ENCODE measurements at regions not wholly inside any gene's neighbourhood (a gene's known extent, or its start where the extent isn't known, plus 50 kb on each side); places are given as distances from the start of the nearest gene placed in this dataset.

- no peak overlapping the region for H3K27ac ChIP-seq
These were observed 127.6 kb downstream of the TTLL2 start for GRCh38 chr6:167452338-167453081.

GRCh38 chr6:167453082-167453446 lies 128.2 kb downstream of the TTLL2 start:
- Histone ChIP-seq H3K27me3 (peaks cover 15% of the 10 kb centered on the region), H3K9me3 (no peaks in the 10 kb centered on the region), H3K4me3 (no peak overlapping the region), H3K4me1 (no peaks in the 10 kb centered on the region), H3K36me3 (no peaks in the 10 kb centered on the region), H3K27ac (no peak overlapping the region)
- TF ChIP-seq POLR2A (IDR thresholded peaks at IDR 0.05) (no peak), CTCF (IDR thresholded peaks at IDR 0.05) (no peak), EP300 (IDR thresholded peaks at IDR 0.05) (no peak), POLR2AphosphoS5 (IDR thresholded peaks at IDR 0.05) (no peak)
- ATAC-seq: no peak
- WGBS, 2 donors (ENCODE audit: low coverage in 1 of 2): 90 to 96% methylated on average over 4 of the region's 4 CpGs

More at GRCh38 chr6:167452338-167453081, 127.6 kb downstream of the TTLL2 start:
- WGBS, 2 donors (ENCODE audit: low coverage in 1 of 2): 65 to 81% methylated on average over 2 to 8 of the region's 8 CpGs
- peaks cover 10% of the 10 kb centered on the region for H3K27me3 ChIP-seq
- no peaks in the 10 kb centered on the region for H3K36me3 ChIP-seq
- no peak for ATAC-seq
- no peak overlapping the region for H3K4me3 ChIP-seq
- no peaks in the 10 kb centered on the region for H3K4me1 ChIP-seq
- no peaks in the 10 kb centered on the region for H3K9me3 ChIP-seq
- TF ChIP-seq POLR2AphosphoS5 (IDR thresholded peaks at IDR 0.05): no peak
- TF ChIP-seq POLR2A (IDR thresholded peaks at IDR 0.05): no peak
- no peak for TF ChIP-seq CTCF (IDR thresholded peaks at IDR 0.05)
- TF ChIP-seq EP300 (IDR thresholded peaks at IDR 0.05): no peak

GRCh38 chr6:167454003-167454402 lies 129.1 kb downstream of the TTLL2 start:
- H3K4me1 ChIP-seq: no peaks in the 10 kb centered on the region
- H3K36me3 ChIP-seq: no peaks in the 10 kb centered on the region
- H3K27me3 ChIP-seq: peaks cover 24% of the 10 kb centered on the region
- H3K9me3 ChIP-seq: no peaks in the 10 kb centered on the region
- ATAC-seq: no peak
- H3K4me3 ChIP-seq: no peak overlapping the region
- no peak overlapping the region for H3K27ac ChIP-seq
- TF ChIP-seq EP300 (IDR thresholded peaks at IDR 0.05): no peak
- no peak for TF ChIP-seq CTCF (IDR thresholded peaks at IDR 0.05)
- TF ChIP-seq POLR2A (IDR thresholded peaks at IDR 0.05): no peak
- TF ChIP-seq POLR2AphosphoS5 (IDR thresholded peaks at IDR 0.05): no peak

- H3K27me3 ChIP-seq: peaks cover 33% of the 10 kb centered on the region
- no peak overlapping the region for H3K27ac ChIP-seq
- no peaks in the 10 kb centered on the region for H3K36me3 ChIP-seq
- no peak for ATAC-seq
- H3K4me3 ChIP-seq: no peak overlapping the region
- no peaks in the 10 kb centered on the region for H3K4me1 ChIP-seq
- TF ChIP-seq CTCF (IDR thresholded peaks at IDR 0.05) (no peak), POLR2A (IDR thresholded peaks at IDR 0.05) (no peak), POLR2AphosphoS5 (IDR thresholded peaks at IDR 0.05) (no peak), EP300 (IDR thresholded peaks at IDR 0.05) (no peak)
- 89 to 96% methylated on average over 3 to 4 of the region's 4 CpGs for WGBS, 2 donors (ENCODE audit: low coverage in 1 of 2)
- H3K9me3 ChIP-seq: no peaks in the 10 kb centered on the region
These were observed 130.5 kb downstream of the TTLL2 start for GRCh38 chr6:167455371-167455770.
